ENCODE measurements at regions not wholly inside any gene's neighbourhood (a gene's known extent, or its start where the extent isn't known, plus 50 kb on each side); places are given as distances from the start of the nearest gene placed in this dataset.

DNA sequence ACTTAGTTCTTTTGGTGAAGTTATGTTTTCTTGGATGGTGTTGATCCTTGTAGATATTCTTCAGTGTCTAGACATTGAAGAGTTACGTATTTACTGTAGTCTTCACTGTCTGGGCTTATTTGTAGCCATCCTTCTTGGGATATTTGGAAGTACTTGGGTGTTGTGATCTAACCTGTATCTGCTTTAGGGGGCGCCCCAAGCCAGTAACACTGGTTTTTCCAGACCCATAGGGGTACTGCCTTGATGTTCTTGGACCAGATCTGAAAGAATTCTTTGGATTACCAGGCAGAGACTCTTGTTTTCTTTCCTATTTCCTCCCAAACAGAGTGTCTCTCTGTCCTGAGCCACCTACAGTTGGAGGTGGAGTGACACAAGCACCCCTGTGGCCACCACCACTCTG lies 309.1 kb upstream of the IMPG1 start:
- Histone ChIP-seq H3K27ac (ENCODE audit: low read depth, low read length) (no peak overlapping the region), H3K18ac (ENCODE audit: low read length) (no peak overlapping the region), H2BK5ac (ENCODE audit: low read length) (no peak overlapping the region), H2BK15ac (replicated peaks; ENCODE audit: low read depth) (no peak overlapping the region), H3K36me3 (ENCODE audit: control insufficient read depth, insufficient read depth, low read length) (no peaks in the 10 kb centered on the region), H3K9ac (ENCODE audit: low read length) (no peak overlapping the region), H3K4me1 (ENCODE audit: control insufficient read depth, low read depth, low read length) (no peaks in the 10 kb centered on the region), H2BK120ac (ENCODE audit: low read depth, low read length) (no peak overlapping the region), H3K27me3 (ENCODE audit: insufficient read depth, low read length, poor library complexity) (no peaks in the 10 kb centered on the region), H3K56ac (ENCODE audit: low read length) (no peak overlapping the region), H3K4me3 (ENCODE audit: low read length) (no peak overlapping the region), H4K8ac (ENCODE audit: low read depth, low read length) (no peak overlapping the region), H3K79me2 (ENCODE audit: control insufficient read depth, insufficient read depth, low read length) (no peaks in the 10 kb centered on the region), H3K79me1 (ENCODE audit: low read length) (no peaks in the 10 kb centered on the region), H3K4me2 (ENCODE audit: low read length) (no peak overlapping the region), H3K4ac (ENCODE audit: low read depth, low read length) (no peak overlapping the region), H2AK5ac (ENCODE audit: low read length) (no peak overlapping the region), H3K23ac (ENCODE audit: low read length) (no peak overlapping the region), H4K5ac (ENCODE audit: low read length) (no peak overlapping the region)
- DNase-seq: peak; percentile 45
- WGBS (ENCODE audit: extremely low coverage, insufficient coverage, low lambda C conversion rate): no CpG with 5 or more reads among the region's 2 CpGs

DNA sequence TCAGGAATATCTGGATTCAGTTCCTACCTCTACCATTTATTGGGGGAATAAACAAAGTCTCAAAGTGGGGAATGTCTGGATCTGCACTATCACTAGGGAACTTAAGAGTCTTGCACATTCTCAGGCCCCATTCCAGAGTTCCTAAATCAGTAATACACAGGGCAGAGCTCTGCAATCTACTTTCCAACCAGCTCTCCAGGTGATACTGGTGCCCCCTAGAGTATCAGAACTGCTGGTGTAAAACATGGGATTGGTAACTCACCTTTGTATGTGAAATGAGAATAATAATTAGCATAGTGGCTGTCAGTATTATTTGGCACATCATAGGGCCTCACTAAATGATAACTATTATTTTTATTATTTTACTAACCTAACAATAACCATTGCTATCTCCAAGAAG lies 278.8 kb upstream of the IMPG1 start:
- Histone ChIP-seq H3K18ac (ENCODE audit: low read length) (no peak overlapping the region), H3K4ac (ENCODE audit: low read depth, low read length) (no peak overlapping the region), H3K79me2 (ENCODE audit: control insufficient read depth, insufficient read depth, low read length) (no peaks in the 10 kb centered on the region), H3K4me1 (ENCODE audit: control insufficient read depth, low read depth, low read length) (no peaks in the 10 kb centered on the region), H2AK5ac (ENCODE audit: low read length) (no peak overlapping the region), H2BK5ac (ENCODE audit: low read length) (no peak overlapping the region), H2BK15ac (replicated peaks; ENCODE audit: low read depth) (no peak overlapping the region), H3K36me3 (ENCODE audit: control insufficient read depth, insufficient read depth, low read length) (no peaks in the 10 kb centered on the region), H3K9ac (ENCODE audit: low read length) (no peak overlapping the region), H3K4me2 (ENCODE audit: low read length) (no peak overlapping the region), H2BK120ac (ENCODE audit: low read depth, low read length) (no peak overlapping the region), H3K79me1 (ENCODE audit: low read length) (no peaks in the 10 kb centered on the region), H4K5ac (ENCODE audit: low read length) (no peak overlapping the region), H3K23ac (ENCODE audit: low read length) (no peak overlapping the region), H4K8ac (ENCODE audit: low read depth, low read length) (no peak overlapping the region), H3K27me3 (ENCODE audit: insufficient read depth, low read length, poor library complexity) (no peaks in the 10 kb centered on the region), H3K4me3 (ENCODE audit: low read length) (no peak overlapping the region), H3K56ac (ENCODE audit: low read length) (no peak overlapping the region), H3K27ac (ENCODE audit: low read depth, low read length) (no peak overlapping the region)
- DNase-seq: peak; percentile 62

DNA sequence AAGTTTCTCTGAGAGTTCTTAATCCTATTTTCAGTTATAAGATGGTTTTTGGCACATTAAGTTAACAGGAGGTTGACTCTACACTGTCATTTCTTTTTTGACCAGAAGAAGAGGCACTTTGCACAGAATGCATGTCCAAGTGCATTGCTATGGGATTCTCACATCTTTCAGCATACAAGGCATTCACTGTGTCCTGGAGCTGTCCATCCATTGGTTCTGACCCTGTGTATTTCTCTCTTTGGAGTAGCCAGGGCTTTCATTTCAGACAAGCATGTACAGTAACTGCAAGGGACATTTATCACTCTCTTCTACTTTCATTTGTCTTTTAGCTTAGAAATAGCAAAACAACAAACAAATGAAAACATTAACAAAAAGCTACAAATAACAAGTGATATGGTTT lies 275.1 kb upstream of the IMPG1 start:
- DNase-seq: no peak
- Histone ChIP-seq H3K18ac (ENCODE audit: low read length) (no peak overlapping the region), H2BK15ac (replicated peaks; ENCODE audit: low read depth) (no peak overlapping the region), H3K27me3 (ENCODE audit: insufficient read depth, low read length, poor library complexity) (no peaks in the 10 kb centered on the region), H3K36me3 (ENCODE audit: control insufficient read depth, insufficient read depth, low read length) (no peaks in the 10 kb centered on the region), H3K56ac (ENCODE audit: low read length) (no peak overlapping the region), H2AK5ac (ENCODE audit: low read length) (no peak overlapping the region), H3K79me2 (ENCODE audit: control insufficient read depth, insufficient read depth, low read length) (no peaks in the 10 kb centered on the region), H3K23ac (ENCODE audit: low read length) (no peak overlapping the region), H3K4ac (ENCODE audit: low read depth, low read length) (no peak overlapping the region), H3K4me3 (ENCODE audit: low read length) (no peak overlapping the region), H3K79me1 (ENCODE audit: low read length) (no peaks in the 10 kb centered on the region), H4K5ac (ENCODE audit: low read length) (no peak overlapping the region), H2BK120ac (ENCODE audit: low read depth, low read length) (no peak overlapping the region), H2BK5ac (ENCODE audit: low read length) (no peak overlapping the region), H3K27ac (ENCODE audit: low read depth, low read length) (no peak overlapping the region), H3K9ac (ENCODE audit: low read length) (no peak overlapping the region), H3K4me1 (ENCODE audit: control insufficient read depth, low read depth, low read length) (no peaks in the 10 kb centered on the region), H3K4me2 (ENCODE audit: low read length) (no peak overlapping the region), H4K8ac (ENCODE audit: low read depth, low read length) (no peak overlapping the region)

DNA sequence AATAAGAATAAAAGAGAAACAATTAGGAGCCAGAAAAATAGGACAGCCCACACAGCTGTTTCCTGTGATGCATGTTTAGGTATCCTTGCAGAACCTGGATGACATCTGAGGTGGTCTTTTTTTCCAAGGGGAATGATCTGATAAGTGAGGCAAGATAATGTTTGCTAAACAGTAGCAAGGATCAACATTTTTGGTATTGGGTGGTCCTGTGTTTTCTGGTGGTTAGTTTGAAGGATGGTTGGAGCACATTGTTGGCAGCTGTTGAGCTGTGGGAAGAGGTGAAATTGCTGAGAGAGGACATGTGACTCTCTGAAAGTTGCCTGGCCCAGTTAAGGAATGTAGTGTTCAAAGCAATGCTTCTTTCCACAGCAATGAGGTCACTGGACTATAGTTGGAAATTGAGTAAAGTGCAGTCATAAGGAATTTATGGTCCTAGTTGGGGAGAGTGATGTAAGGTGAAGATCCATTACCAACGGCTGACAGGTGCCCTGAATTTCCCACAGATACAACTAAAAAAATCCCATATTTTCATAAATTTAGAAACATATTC lies 270.2 kb upstream of the IMPG1 start:
- H3K23ac ChIP-seq (ENCODE audit: low read length): no peak overlapping the region
- H2BK120ac ChIP-seq (ENCODE audit: low read depth, low read length): no peak overlapping the region
- no peaks in the 10 kb centered on the region for H3K4me1 ChIP-seq (ENCODE audit: control insufficient read depth, low read depth, low read length)
- H3K56ac ChIP-seq (ENCODE audit: low read length): no peak overlapping the region
- H3K4me3 ChIP-seq (ENCODE audit: low read length): no peak overlapping the region
- no peak overlapping the region for H3K9ac ChIP-seq (ENCODE audit: low read length)
- H3K79me2 ChIP-seq (ENCODE audit: control insufficient read depth, insufficient read depth, low read length): no peaks in the 10 kb centered on the region
- H3K36me3 ChIP-seq (ENCODE audit: control insufficient read depth, insufficient read depth, low read length): no peaks in the 10 kb centered on the region
- H2BK15ac ChIP-seq (replicated peaks; ENCODE audit: low read depth): no peak overlapping the region
- H3K27ac ChIP-seq (ENCODE audit: low read depth, low read length): no peak overlapping the region
- H3K4me2 ChIP-seq (ENCODE audit: low read length): no peak overlapping the region
- H3K4ac ChIP-seq (ENCODE audit: low read depth, low read length): no peak overlapping the region
- H3K18ac ChIP-seq (ENCODE audit: low read length): no peak overlapping the region
- H2AK5ac ChIP-seq (ENCODE audit: low read length): no peak overlapping the region
- no peak overlapping the region for H4K8ac ChIP-seq (ENCODE audit: low read depth, low read length)
- H3K79me1 ChIP-seq (ENCODE audit: low read length): no peaks in the 10 kb centered on the region
- H3K27me3 ChIP-seq (ENCODE audit: insufficient read depth, low read length, poor library complexity): no peaks in the 10 kb centered on the region
- DNase-seq: no peak
- no peak overlapping the region for H2BK5ac ChIP-seq (ENCODE audit: low read length)
- no peak overlapping the region for H4K5ac ChIP-seq (ENCODE audit: low read length)
- WGBS (ENCODE audit: extremely low coverage, insufficient coverage, low lambda C conversion rate): no CpG with 5 or more reads among the region's 1 CpG

DNA sequence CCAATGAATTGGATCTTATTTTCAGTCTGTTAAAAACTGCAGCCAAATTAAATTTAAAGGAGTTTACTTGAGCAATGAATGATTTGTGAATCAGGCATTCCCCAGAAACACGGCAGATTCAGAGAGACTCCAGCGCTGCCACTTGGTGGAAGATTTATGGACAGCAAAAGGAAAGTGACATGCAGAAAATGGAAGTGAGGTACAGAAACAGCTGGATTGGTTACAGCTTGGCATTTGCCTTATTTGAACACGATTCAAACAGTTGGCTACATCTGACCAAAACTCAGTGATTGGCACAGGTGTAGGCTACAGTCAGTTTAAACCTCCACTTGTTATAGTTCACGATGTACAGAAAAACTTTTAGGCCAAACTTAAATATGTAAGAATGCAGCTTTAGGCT lies 257.6 kb upstream of the IMPG1 start:
- no peak overlapping the region for H4K8ac ChIP-seq (ENCODE audit: low read depth, low read length)
- no peaks in the 10 kb centered on the region for H3K27me3 ChIP-seq (ENCODE audit: insufficient read depth, low read length, poor library complexity)
- H3K4ac ChIP-seq (ENCODE audit: low read depth, low read length): no peak overlapping the region
- H2BK15ac ChIP-seq (replicated peaks; ENCODE audit: low read depth): no peak overlapping the region
- no peak overlapping the region for H3K27ac ChIP-seq (ENCODE audit: low read depth, low read length)
- H3K79me1 ChIP-seq (ENCODE audit: low read length): no peaks in the 10 kb centered on the region
- no CpG with 5 or more reads among the region's 4 CpGs for WGBS (ENCODE audit: extremely low coverage, insufficient coverage, low lambda C conversion rate)
- H2BK120ac ChIP-seq (ENCODE audit: low read depth, low read length): no peak overlapping the region
- no peak overlapping the region for H3K18ac ChIP-seq (ENCODE audit: low read length)
- H3K4me3 ChIP-seq (ENCODE audit: low read length): no peak overlapping the region
- no peak overlapping the region for H2BK5ac ChIP-seq (ENCODE audit: low read length)
- no peak overlapping the region for H3K56ac ChIP-seq (ENCODE audit: low read length)
- H2AK5ac ChIP-seq (ENCODE audit: low read length): no peak overlapping the region
- no peak overlapping the region for H3K23ac ChIP-seq (ENCODE audit: low read length)
- DNase-seq: no peak
- no peaks in the 10 kb centered on the region for H3K36me3 ChIP-seq (ENCODE audit: control insufficient read depth, insufficient read depth, low read length)
- H4K5ac ChIP-seq (ENCODE audit: low read length): no peak overlapping the region
- H3K79me2 ChIP-seq (ENCODE audit: control insufficient read depth, insufficient read depth, low read length): no peaks in the 10 kb centered on the region
- no peak overlapping the region for H3K9ac ChIP-seq (ENCODE audit: low read length)
- no peak overlapping the region for H3K4me2 ChIP-seq (ENCODE audit: low read length)
- H3K4me1 ChIP-seq (ENCODE audit: control insufficient read depth, low read depth, low read length): no peaks in the 10 kb centered on the region

DNA sequence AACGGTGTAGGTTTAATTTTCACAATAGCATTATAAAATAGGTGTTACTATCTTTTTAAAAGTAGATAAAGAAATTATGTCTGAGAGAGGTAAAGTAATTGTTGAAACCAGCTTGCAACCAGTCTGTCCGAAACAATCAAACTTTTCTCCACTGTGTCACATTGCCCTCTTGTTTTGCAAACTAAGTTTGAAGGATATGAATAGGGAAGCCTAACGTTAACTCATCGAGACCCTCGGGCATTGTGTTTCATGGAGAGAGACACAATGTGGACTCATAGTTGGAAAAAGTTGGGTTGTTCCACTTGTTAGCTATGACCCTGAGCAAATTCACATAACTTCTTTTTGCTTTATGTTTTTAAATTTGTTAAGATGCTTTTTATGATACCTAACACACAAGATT lies 254.4 kb upstream of the IMPG1 start:
- Histone ChIP-seq H3K4me2 (ENCODE audit: low read length) (no peak overlapping the region), H2BK15ac (replicated peaks; ENCODE audit: low read depth) (no peak overlapping the region), H3K18ac (ENCODE audit: low read length) (no peak overlapping the region), H4K5ac (ENCODE audit: low read length) (no peak overlapping the region), H2AK5ac (ENCODE audit: low read length) (no peak overlapping the region), H3K4ac (ENCODE audit: low read depth, low read length) (no peak overlapping the region), H3K9ac (ENCODE audit: low read length) (no peak overlapping the region), H3K27me3 (ENCODE audit: insufficient read depth, low read length, poor library complexity) (no peaks in the 10 kb centered on the region), H2BK120ac (ENCODE audit: low read depth, low read length) (no peak overlapping the region), H3K27ac (ENCODE audit: low read depth, low read length) (no peak overlapping the region), H3K79me1 (ENCODE audit: low read length) (no peaks in the 10 kb centered on the region), H3K56ac (ENCODE audit: low read length) (no peak overlapping the region), H3K23ac (ENCODE audit: low read length) (no peak overlapping the region), H3K79me2 (ENCODE audit: control insufficient read depth, insufficient read depth, low read length) (no peaks in the 10 kb centered on the region), H4K8ac (ENCODE audit: low read depth, low read length) (no peak overlapping the region), H3K4me1 (ENCODE audit: control insufficient read depth, low read depth, low read length) (no peaks in the 10 kb centered on the region), H2BK5ac (ENCODE audit: low read length) (no peak overlapping the region), H3K36me3 (ENCODE audit: control insufficient read depth, insufficient read depth, low read length) (no peaks in the 10 kb centered on the region), H3K4me3 (ENCODE audit: low read length) (no peak overlapping the region)
- no CpG with 5 or more reads among the region's 5 CpGs for WGBS (ENCODE audit: extremely low coverage, insufficient coverage, low lambda C conversion rate)
- no peak for DNase-seq

All from mesendoderm (in vitro differentiated cells).